ENCODE measurements at regions not wholly inside any gene's neighbourhood (a gene's known extent, or its start where the extent isn't known, plus 50 kb on each side); places are given as distances from the start of the nearest gene placed in this dataset.

DNA sequence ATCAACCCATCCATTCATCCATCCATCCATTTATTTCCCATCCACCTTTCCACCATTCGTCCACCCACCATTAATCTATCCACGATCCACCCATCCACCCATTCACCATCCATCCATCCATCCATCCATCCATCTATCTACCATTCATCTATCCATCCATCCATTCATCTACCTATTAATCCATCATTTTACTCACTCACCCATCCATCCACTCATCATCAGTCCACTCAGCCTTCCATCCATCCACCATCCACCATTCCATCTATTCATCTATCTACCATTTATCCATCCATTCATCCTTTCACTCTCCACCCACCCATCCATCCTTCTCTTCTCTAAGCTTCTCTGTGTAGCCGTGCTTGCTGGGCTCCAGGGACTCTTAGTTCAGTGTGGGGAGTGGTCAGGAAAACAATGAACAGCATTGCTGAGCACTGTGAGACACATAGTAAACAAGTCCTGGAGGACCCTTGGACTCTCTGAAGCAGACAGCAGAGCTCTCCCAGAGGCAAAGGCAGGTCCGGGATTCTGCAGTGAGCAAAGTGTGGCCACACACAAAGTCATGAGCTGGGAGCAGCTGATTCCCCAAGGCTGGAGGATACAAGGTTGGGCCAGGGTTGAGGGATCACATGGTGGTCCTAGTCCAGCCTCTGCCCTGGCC lies 642.2 kb downstream of the BRD1 start:
- no peak for ATAC-seq
- DNase-seq: peak in 1 of 2 donors; percentile 31
- Histone ChIP-seq H3K27ac (no peak overlapping the region), H3K9me3 (no peaks in the 10 kb centered on the region), H3K27me3 (ENCODE audit: insufficient read depth in 3 of 3, low read length in 2 of 3) (peaks cover 0 to 11% (median 0%) of the 10 kb centered on the region in 3 donors), H3K4me3 (no peak overlapping the region), H3K4me1 (no peaks in the 10 kb centered on the region), H3K36me3 (ENCODE audit: insufficient read depth in 1 of 2, low read depth in 1 of 2) (no peaks in the 10 kb centered on the region)
- 74 to 84% (median 79%) methylated on average over 4 of the region's 4 CpGs for WGBS, 3 donors
- intact Hi-C loops (cut with DNase I): no loop called here
- no peak for TF ChIP-seq CTCF (IDR thresholded peaks at IDR 0.05)

GRCh38 chr22:49184736-49185135 lies 642.9 kb downstream of the BRD1 start:
- TF ChIP-seq CTCF (IDR thresholded peaks at IDR 0.05): no peak
- H3K27ac ChIP-seq: no peak overlapping the region
- no peaks in the 10 kb centered on the region for H3K36me3 ChIP-seq (ENCODE audit: insufficient read depth in 1 of 2, low read depth in 1 of 2)
- no peaks in the 10 kb centered on the region for H3K4me1 ChIP-seq
- H3K9me3 ChIP-seq: no peaks in the 10 kb centered on the region
- ATAC-seq (no peak), DNase-seq (peak in 1 of 2 donors; percentile 13)
- WGBS, 3 donors: 74 to 80% (median 79%) methylated on average over 15 of the region's 15 CpGs
- intact Hi-C loops (cut with DNase I): no loop called here
- no peak overlapping the region for H3K4me3 ChIP-seq
- H3K27me3 ChIP-seq (ENCODE audit: insufficient read depth in 3 of 3, low read length in 2 of 3): peaks cover 0 to 11% (median 0%) of the 10 kb centered on the region in 3 donors

DNA sequence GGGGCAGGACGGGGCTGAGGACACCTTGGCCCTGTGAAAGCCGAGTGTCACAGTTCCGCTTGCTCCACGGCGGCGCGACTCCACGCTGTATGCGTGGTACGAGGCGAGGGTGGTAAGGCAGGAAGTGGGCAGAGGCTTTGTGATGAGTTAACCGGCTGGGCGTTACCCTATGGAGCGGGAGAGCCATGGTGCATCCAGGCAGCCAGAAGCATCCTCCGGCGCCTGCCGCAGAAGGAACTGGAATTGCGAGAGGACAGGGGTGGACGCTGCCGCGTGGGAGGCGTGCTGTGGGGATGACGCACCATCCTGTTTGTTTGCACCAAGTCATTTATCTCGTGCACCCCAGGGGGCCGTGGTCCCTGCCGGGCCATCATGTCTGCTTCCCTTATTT lies 643.9 kb downstream of the BRD1 start:
- H3K27ac ChIP-seq: no peak overlapping the region
- WGBS, 3 donors: 77 to 79% (median 77%) methylated on average over 26 of the region's 26 CpGs
- no peaks in the 10 kb centered on the region for H3K4me1 ChIP-seq
- peak in 1 of 2 donors; percentile 31 for DNase-seq
- peaks cover 0 to 11% (median 0%) of the 10 kb centered on the region in 3 donors for H3K27me3 ChIP-seq (ENCODE audit: insufficient read depth in 3 of 3, low read length in 2 of 3)
- H3K36me3 ChIP-seq (ENCODE audit: insufficient read depth in 1 of 2, low read depth in 1 of 2): no peaks in the 10 kb centered on the region
- TF ChIP-seq CTCF (IDR thresholded peaks at IDR 0.05): no peak
- no peaks in the 10 kb centered on the region for H3K9me3 ChIP-seq
- intact Hi-C loops (cut with DNase I): no loop called here
- H3K4me3 ChIP-seq: no peak overlapping the region
- ATAC-seq: no peak

DNA sequence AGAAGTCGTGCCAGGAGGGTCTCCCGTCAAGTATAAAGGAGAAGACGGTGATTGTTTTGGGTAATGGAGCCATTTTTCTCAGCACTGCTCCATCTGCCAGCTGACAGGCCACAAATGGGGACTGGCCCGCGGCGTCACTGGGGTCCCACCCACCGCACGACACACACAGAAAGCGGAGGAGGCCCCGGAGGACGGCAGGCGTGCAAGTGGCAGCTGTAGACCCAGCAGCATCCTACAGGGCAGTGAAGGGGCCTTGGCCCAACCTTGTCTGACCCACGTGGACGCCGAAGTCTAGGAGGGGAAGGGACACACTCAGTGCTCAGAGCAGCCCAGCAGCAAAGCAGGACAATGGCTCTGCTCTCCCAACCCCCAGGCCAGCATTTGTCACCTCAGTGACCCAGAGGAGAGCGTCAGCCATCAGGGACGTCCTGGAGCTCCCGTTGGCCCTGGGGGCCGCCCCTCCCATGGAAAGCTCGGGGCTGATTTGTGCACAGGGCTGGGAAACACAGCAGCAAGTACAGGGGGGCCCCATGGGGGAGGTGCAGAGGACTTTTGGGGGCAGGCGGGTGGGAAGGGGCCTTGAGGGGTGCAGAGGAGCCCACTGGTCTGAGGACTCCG lies 644.4 kb downstream of the BRD1 start:
- DNase-seq (peak in 1 of 2 donors; percentile 35), ATAC-seq (no peak)
- Histone ChIP-seq H3K4me1 (no peaks in the 10 kb centered on the region), H3K27ac (no peak overlapping the region), H3K36me3 (ENCODE audit: insufficient read depth in 1 of 2, low read depth in 1 of 2) (no peaks in the 10 kb centered on the region), H3K9me3 (no peaks in the 10 kb centered on the region), H3K27me3 (ENCODE audit: insufficient read depth in 3 of 3, low read length in 2 of 3) (peaks cover 0 to 11% (median 2%) of the 10 kb centered on the region in 3 donors), H3K4me3 (no peak overlapping the region)
- intact Hi-C loops (cut with DNase I): no loop called here
- 55 to 66% (median 62%) methylated on average over 19 to 22 of the region's 22 CpGs for WGBS, 3 donors
- TF ChIP-seq CTCF (IDR thresholded peaks at IDR 0.05): no peak

All from psoas muscle (tissue), 7 donors.